ENCODE measurements at regions not wholly inside any gene's neighbourhood (a gene's known extent, or its start where the extent isn't known, plus 50 kb on each side); places are given as distances from the start of the nearest gene placed in this dataset.

DNA sequence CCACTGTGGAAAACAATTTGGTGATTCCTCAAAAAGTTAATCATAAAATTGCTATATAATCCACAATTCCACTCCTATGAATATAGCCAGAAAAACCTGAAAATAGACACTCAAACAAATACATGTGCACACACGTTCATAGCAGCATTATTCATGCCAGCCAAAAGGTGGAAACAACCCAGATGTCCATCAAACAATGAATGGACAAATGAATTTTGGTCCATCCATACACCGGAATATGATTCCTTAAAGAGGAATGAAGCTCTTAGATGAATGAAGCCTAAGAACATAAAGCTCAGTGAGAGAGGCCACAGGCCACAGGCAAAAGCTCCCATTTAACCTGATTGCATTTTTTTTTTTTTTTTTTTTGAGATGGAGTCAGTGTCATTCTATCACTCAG lies 114.6 kb upstream of the TNRC6C start:
- TF ChIP-seq EZH2phosphoT487 (IDR thresholded peaks at IDR 0.05; ENCODE audit: borderline replicate concordance, low read length) (no peak), EZH2 (IDR thresholded peaks at IDR 0.05; ENCODE audit: low read length, unreplicated experiment) (no peak)
- TF ChIP-seq, protein P1, sequence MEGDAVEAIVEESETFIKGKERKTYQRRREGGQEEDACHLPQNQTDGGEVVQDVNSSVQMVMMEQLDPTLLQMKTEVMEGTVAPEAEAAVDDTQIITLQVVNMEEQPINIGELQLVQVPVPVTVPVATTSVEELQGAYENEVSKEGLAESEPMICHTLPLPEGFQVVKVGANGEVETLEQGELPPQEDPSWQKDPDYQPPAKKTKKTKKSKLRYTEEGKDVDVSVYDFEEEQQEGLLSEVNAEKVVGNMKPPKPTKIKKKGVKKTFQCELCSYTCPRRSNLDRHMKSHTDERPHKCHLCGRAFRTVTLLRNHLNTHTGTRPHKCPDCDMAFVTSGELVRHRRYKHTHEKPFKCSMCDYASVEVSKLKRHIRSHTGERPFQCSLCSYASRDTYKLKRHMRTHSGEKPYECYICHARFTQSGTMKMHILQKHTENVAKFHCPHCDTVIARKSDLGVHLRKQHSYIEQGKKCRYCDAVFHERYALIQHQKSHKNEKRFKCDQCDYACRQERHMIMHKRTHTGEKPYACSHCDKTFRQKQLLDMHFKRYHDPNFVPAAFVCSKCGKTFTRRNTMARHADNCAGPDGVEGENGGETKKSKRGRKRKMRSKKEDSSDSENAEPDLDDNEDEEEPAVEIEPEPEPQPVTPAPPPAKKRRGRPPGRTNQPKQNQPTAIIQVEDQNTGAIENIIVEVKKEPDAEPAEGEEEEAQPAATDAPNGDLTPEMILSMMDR (conservative IDR thresholded peaks at IDR 0.05; ENCODE audit: low read depth, low read length): no peak
- H2AFZ ChIP-seq (ENCODE audit: low read length): no peak overlapping the region
- H3K4me2 ChIP-seq (ENCODE audit: low read length): no peak overlapping the region
- H3K9me2 ChIP-seq (replicated peaks; ENCODE audit: low read length): no peaks in the 10 kb centered on the region
- H3K79me2 ChIP-seq (ENCODE audit: low read length): no peaks in the 10 kb centered on the region
- H3K9ac ChIP-seq (ENCODE audit: low read length): no peak overlapping the region
- no peak overlapping the region for H3K4me3 ChIP-seq (ENCODE audit: low read length)
- peaks cover 5% of the 10 kb centered on the region; the same call in 1 of the 2 replicates for H3K27me3 ChIP-seq (ENCODE audit: low read length)
- H3K36me3 ChIP-seq (ENCODE audit: low read depth, low read length): no peaks in the 10 kb centered on the region
- H3K27ac ChIP-seq (ENCODE audit: low read length): no peak overlapping the region
- intact Hi-C loops (cut with micrococcal nuclease): no loop called here
- ChIA-PET POLR2A (ENCODE audit: unreplicated experiment) (interaction anchor here (0.6 kb wide), 1 partner anchor 547 kb away, joined by 4 read pairs; no protein-coding TSS in a partner anchor), CTCF (no interaction called here)
- no peaks in the 10 kb centered on the region for H3F3A ChIP-seq (ENCODE audit: low read length, unreplicated experiment)
- H3K4me1 ChIP-seq (ENCODE audit: insufficient read depth, low read length): peaks cover 20% of the 10 kb centered on the region; the same call in 1 of the 2 replicates
- DNase-seq: no peak
- H4K20me1 ChIP-seq (ENCODE audit: low read length): no peaks in the 10 kb centered on the region
- H3K9me3 ChIP-seq (ENCODE audit: low read length): no peaks in the 10 kb centered on the region
- BruUV-seq (replicated peaks): no TSS peak
- no peak for ATAC-seq

DNA sequence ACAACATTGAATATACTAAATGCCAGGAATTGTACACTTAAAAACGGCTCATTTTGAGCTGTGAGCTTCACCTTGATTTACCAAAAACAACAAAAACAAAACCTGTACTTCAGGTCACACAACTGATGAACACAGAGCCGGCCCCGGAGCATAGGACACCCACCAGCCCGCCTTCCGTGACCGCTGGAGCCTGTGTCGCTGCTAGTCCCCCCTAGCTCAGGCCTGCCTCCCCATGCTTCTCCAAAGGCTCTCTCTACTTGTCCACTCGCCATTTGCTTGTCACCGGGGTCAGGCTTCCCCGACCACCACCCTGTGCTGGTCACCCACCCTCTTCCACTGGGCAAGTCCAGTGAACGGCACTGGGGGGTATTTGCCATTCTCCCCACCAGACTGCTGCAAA lies 113.8 kb upstream of the TNRC6C start:
- no peaks in the 10 kb centered on the region for H3K79me2 ChIP-seq (ENCODE audit: low read length)
- no peak overlapping the region for H3K4me3 ChIP-seq (ENCODE audit: low read length)
- H3K4me1 ChIP-seq (ENCODE audit: insufficient read depth, low read length): peaks cover 20% of the 10 kb centered on the region; the same call in 1 of the 2 replicates
- H4K20me1 ChIP-seq (ENCODE audit: low read length): no peaks in the 10 kb centered on the region
- CTCF ChIA-PET: no interaction called here
- H3K27ac ChIP-seq (ENCODE audit: low read length): no peak overlapping the region
- H3K27me3 ChIP-seq (ENCODE audit: low read length): peaks cover 2% of the 10 kb centered on the region; the same call in 1 of the 2 replicates
- intact Hi-C loops (cut with micrococcal nuclease): no loop called here
- POLR2A ChIA-PET (ENCODE audit: unreplicated experiment): interaction anchor here (0.6 kb wide), 1 partner anchor 547 kb away, joined by 4 read pairs; no protein-coding TSS in a partner anchor
- H3K9me3 ChIP-seq (ENCODE audit: low read length): no peaks in the 10 kb centered on the region
- H3K36me3 ChIP-seq (ENCODE audit: low read depth, low read length): no peaks in the 10 kb centered on the region
- no peak overlapping the region for H3K9ac ChIP-seq (ENCODE audit: low read length)
- no peaks in the 10 kb centered on the region for H3F3A ChIP-seq (ENCODE audit: low read length, unreplicated experiment)
- H3K9me2 ChIP-seq (replicated peaks; ENCODE audit: low read length): no peaks in the 10 kb centered on the region
- H2AFZ ChIP-seq (ENCODE audit: low read length): no peak overlapping the region
- no peak overlapping the region for H3K4me2 ChIP-seq (ENCODE audit: low read length)
- ATAC-seq (no peak), DNase-seq (no peak)
- TF ChIP-seq EZH2 (IDR thresholded peaks at IDR 0.05; ENCODE audit: low read length, unreplicated experiment): no peak
- TF ChIP-seq EZH2phosphoT487 (IDR thresholded peaks at IDR 0.05; ENCODE audit: borderline replicate concordance, low read length): no peak
- TF ChIP-seq, protein P1 (conservative IDR thresholded peaks at IDR 0.05; ENCODE audit: low read depth, low read length): no peak
- no TSS peak for BruUV-seq (replicated peaks)

DNA sequence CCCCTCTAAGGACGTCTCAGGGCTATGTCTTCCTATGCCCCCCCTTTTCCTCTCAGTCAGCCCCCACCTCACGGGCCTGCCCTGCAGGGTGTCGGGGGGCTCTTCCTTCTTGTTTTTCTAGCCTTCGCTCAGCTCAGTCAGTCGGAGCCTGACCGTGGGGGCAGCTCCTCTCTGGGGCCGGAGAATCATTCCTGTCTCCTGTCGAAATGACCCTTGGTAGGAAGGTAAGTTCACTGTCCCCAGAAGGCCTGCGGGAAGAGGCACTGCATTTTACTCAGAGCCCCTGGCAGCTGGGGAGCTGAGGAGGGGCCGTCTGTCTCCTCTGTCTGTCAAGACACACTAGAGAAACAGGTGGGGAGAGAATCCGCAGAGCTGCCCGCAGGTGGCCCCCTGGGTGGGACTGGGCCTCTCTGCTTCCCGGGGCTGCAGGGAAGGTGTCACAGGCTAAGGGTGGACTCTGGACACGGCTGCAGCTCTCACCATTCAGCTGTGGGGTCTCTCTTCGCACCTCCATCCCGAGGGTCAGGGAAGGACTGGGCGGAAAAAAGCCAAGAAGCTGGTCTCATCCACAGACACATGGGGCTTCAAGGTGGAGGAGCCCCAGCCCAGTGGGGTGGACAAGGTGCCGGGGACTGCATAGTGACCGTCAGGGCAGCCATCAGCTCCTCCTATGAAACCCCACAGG lies 112.8 kb upstream of the TNRC6C start:
- Histone ChIP-seq H3K27me3 (ENCODE audit: low read length) (no peaks in the 10 kb centered on the region), H3K79me2 (ENCODE audit: low read length) (no peaks in the 10 kb centered on the region), H3K9ac (ENCODE audit: low read length) (no peak overlapping the region), H3K27ac (ENCODE audit: low read length) (no peak overlapping the region), H3K36me3 (ENCODE audit: low read depth, low read length) (no peaks in the 10 kb centered on the region), H3K9me3 (ENCODE audit: low read length) (no peaks in the 10 kb centered on the region), H3K4me2 (ENCODE audit: low read length) (no peak overlapping the region), H3K4me1 (ENCODE audit: insufficient read depth, low read length) (peaks cover 20% of the 10 kb centered on the region; the same call in 1 of the 2 replicates), H3F3A (ENCODE audit: low read length, unreplicated experiment) (no peaks in the 10 kb centered on the region), H4K20me1 (ENCODE audit: low read length) (no peaks in the 10 kb centered on the region), H3K9me2 (replicated peaks; ENCODE audit: low read length) (no peaks in the 10 kb centered on the region), H3K4me3 (ENCODE audit: low read length) (no peak overlapping the region), H2AFZ (ENCODE audit: low read length) (no peak overlapping the region)
- TF ChIP-seq EZH2 (IDR thresholded peaks at IDR 0.05; ENCODE audit: low read length, unreplicated experiment): no peak
- TF ChIP-seq, protein P1 (conservative IDR thresholded peaks at IDR 0.05; ENCODE audit: low read depth, low read length): no peak
- no TSS peak for BruUV-seq (replicated peaks)
- intact Hi-C loops (cut with micrococcal nuclease): no loop called here
- POLR2A ChIA-PET (ENCODE audit: unreplicated experiment): no interaction called here
- ATAC-seq: no peak
- CTCF ChIA-PET: no interaction called here
- no peak for DNase-seq

Data from PC-3 (cell line).